ENCODE measurements at regions not wholly inside any gene's neighbourhood (a gene's known extent, or its start where the extent isn't known, plus 50 kb on each side); places are given as distances from the start of the nearest gene placed in this dataset.

DNA sequence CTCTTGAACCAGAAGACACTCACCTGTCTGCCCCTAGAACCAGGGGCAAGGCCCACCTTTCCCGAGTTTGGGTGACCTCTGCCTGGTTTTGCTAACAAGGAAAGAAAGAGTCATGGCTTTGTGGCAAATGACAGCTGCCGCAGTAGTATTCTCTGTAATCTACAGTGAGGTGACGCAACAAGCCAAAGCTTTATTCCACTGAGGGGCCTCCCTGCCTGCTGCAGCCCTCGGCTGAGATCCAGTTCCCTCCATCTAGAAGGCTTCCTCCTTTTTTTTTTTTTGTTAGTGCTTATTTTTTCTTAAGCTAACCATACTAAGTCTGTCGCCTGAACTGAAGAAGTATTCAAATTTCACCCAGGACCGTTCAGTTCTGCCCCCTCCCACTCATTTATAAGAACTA lies 142.3 kb upstream of the TMCC3 start:
- H3K4me1 Mint-ChIP-seq (ENCODE audit: low read depth): peaks cover 8% of the 10 kb centered on the region
- H3K27me3 Mint-ChIP-seq (ENCODE audit: low read depth): no peaks in the 10 kb centered on the region
- H3K36me3 Mint-ChIP-seq (ENCODE audit: insufficient read depth): no peaks in the 10 kb centered on the region
- DNase-seq (no peak), ATAC-seq (no peak)
- no peak overlapping the region for H3K4me3 Mint-ChIP-seq
- H3K9me3 Mint-ChIP-seq: no peaks in the 10 kb centered on the region

DNA sequence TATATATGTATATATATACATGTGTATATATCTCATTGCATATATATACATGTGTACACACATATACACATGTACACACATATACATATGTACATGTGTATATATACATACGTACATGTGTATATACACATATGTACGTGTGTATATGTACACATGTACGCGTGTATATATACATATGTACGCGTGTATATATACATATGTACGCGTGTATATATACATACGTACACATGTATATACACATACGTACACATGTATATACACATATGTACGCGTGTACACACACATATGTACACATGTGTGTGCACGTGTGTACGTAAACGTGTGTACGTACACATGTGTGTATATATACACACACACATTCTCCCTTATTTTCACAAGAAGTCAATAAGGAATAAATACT lies 141.6 kb upstream of the TMCC3 start:
- DNase-seq (no peak), ATAC-seq (no peak)
- Mint-ChIP-seq H3K4me3 (no peak overlapping the region), H3K4me1 (ENCODE audit: low read depth) (peaks cover 8% of the 10 kb centered on the region), H3K9me3 (no peaks in the 10 kb centered on the region), H3K27me3 (ENCODE audit: low read depth) (no peaks in the 10 kb centered on the region), H3K36me3 (ENCODE audit: insufficient read depth) (no peaks in the 10 kb centered on the region)

DNA sequence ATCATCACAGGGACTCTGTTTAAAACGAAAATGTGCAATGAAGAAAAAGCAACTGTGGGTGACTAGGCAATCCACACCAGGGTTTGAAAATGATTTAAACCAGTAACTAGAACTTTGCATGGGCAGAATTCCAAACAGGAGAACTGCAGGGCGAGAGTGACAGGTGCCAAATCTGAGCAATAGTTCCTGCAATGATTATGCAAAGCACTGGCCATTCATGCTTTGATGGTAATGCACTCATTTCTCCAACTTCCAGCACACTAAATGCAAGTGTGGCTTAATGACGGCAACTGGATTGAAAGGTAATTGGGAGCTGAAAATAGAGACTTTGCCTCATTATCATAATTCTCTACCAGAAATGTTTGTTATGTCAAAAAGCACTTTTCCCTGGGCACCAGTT lies 140.5 kb upstream of the TMCC3 start:
- Mint-ChIP-seq H3K4me3 (no peak overlapping the region), H3K4me1 (ENCODE audit: low read depth) (peaks cover 8% of the 10 kb centered on the region), H3K27me3 (ENCODE audit: low read depth) (no peaks in the 10 kb centered on the region), H3K36me3 (ENCODE audit: insufficient read depth) (no peaks in the 10 kb centered on the region), H3K9me3 (no peaks in the 10 kb centered on the region)
- ATAC-seq (no peak), DNase-seq (no peak)

DNA sequence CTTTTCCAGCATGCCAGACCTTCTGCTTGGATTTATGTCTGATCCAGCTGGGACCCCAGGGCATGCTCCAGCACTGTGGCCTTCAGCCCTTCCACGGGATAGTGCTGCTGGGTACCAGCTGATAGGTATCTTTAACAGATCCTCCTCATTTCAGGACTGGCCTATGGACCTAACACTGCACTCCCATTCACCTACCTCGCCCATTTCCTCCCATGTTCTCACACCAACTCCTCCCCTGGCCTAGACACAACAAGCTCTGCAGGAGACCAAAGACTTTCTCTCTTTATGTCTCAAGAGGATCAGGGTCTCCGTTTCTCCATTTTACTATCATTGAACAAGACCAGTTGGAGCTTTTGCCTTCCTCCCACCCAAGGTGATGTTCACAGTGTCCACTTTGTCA lies 140.0 kb upstream of the TMCC3 start:
- ATAC-seq (no peak), DNase-seq (no peak)
- Mint-ChIP-seq H3K4me3 (no peak overlapping the region), H3K4me1 (ENCODE audit: low read depth) (peaks cover 8% of the 10 kb centered on the region), H3K27me3 (ENCODE audit: low read depth) (no peaks in the 10 kb centered on the region), H3K36me3 (ENCODE audit: insufficient read depth) (no peaks in the 10 kb centered on the region), H3K9me3 (no peaks in the 10 kb centered on the region)

DNA sequence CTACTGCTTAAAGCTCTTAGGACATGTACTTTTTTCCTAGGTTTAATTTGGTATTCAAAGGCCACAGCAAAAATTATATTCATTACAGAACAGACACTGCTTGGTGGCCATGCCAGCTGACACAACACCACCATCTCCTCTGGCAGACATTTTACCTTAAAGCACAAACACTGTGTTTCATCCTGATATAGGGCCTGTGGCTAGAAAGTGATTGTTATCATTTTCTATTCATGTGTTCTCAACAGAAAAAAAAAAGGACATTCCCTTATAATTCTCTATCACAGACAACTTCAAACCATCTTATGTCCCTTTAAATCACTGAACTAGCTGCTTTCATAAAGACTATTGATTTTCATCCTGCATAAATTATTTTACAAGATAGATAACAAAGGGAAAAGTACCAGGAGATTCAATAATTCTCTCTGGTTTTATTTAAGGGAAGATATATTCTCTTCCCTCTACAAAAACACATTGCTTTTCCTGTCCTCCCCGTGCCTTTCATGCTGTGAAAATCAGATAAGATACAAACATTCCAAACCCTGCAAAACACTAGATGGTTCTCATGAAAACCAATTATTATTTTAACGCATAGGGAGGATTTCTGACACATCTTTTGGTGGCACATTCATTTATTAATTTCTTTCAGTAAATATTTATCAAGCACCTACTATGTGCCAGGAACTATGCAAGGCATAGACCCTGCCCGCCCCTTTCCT lies 139.3 kb upstream of the TMCC3 start:
- H3K4me3 Mint-ChIP-seq: no peak overlapping the region
- DNase-seq: no peak
- no peaks in the 10 kb centered on the region for H3K9me3 Mint-ChIP-seq
- H3K4me1 Mint-ChIP-seq (ENCODE audit: low read depth): peaks cover 2% of the 10 kb centered on the region
- H3K36me3 Mint-ChIP-seq (ENCODE audit: insufficient read depth): no peaks in the 10 kb centered on the region
- ATAC-seq: no peak
- H3K27me3 Mint-ChIP-seq (ENCODE audit: low read depth): no peaks in the 10 kb centered on the region

DNA sequence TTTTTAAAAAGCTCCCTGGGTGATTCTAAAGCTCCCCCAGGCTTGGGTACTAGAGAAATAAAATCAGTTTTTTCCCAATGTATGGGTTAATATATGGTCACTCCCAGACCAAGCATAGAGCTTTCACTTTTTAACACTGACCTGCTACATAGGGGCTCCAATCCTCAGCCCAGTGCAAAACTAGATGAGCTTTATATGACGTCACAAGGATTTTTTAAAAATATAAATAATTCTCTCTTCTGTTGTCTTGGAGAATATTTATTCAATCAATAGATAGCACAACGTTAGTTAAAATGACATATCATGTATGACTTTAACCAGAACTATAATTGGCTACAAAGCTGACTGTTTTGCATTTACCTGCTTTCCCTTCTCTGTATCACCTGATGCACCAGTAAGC lies 137.9 kb upstream of the TMCC3 start:
- no peak overlapping the region for H3K4me3 Mint-ChIP-seq
- no peak for DNase-seq
- ATAC-seq: no peak
- H3K9me3 Mint-ChIP-seq: no peaks in the 10 kb centered on the region
- H3K36me3 Mint-ChIP-seq (ENCODE audit: insufficient read depth): no peaks in the 10 kb centered on the region
- H3K27me3 Mint-ChIP-seq (ENCODE audit: low read depth): peaks cover 7% of the 10 kb centered on the region
- H3K4me1 Mint-ChIP-seq (ENCODE audit: low read depth): peaks cover 5% of the 10 kb centered on the region

DNA sequence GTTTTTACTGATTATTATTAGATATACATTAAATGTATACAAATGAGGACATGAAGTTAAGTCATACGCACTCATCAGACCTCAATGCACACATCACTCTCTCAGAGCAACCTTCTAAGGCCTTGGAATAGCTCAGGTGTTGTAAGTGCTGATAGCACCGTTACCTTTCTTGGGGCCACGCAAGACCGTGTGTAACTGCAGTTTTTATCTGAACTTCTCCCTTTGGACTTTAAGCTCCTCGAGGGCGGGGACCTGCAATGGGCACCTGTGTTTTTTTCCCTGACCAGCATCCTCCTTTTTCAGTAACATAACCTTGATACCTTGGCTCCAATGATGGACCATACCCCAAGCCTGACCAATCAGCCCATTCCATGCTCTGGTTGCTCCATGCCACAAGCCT lies 136.5 kb upstream of the TMCC3 start:
- peaks cover 2% of the 10 kb centered on the region for H3K4me1 Mint-ChIP-seq (ENCODE audit: low read depth)
- no peak for ATAC-seq
- H3K4me3 Mint-ChIP-seq: no peak overlapping the region
- no peaks in the 10 kb centered on the region for H3K9me3 Mint-ChIP-seq
- H3K36me3 Mint-ChIP-seq (ENCODE audit: insufficient read depth): no peaks in the 10 kb centered on the region
- DNase-seq: no peak
- peaks cover 9% of the 10 kb centered on the region for H3K27me3 Mint-ChIP-seq (ENCODE audit: low read depth)

DNA sequence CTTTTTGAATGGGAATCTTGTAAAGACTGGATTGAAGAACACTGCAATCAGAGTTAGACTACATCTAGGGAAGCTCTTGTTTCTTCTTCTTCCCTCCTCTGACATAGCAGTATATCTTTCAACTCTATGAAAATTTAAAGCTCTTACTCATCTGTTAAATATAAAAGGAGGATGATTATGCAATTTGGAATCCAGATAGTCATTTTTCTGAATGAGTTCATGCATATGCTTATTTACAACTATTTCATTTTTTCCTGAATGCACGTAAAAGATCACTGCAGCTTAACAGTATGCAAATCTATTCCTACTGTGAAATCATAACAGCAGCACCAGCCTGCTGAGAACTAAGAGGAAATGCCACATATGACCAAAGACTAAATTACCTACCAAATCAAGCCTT lies 133.5 kb upstream of the TMCC3 start:
- DNase-seq: no peak
- H3K36me3 Mint-ChIP-seq (ENCODE audit: insufficient read depth): no peaks in the 10 kb centered on the region
- no peak overlapping the region for H3K4me3 Mint-ChIP-seq
- H3K4me1 Mint-ChIP-seq (ENCODE audit: low read depth): peaks cover 2% of the 10 kb centered on the region
- peaks cover 11% of the 10 kb centered on the region for H3K27me3 Mint-ChIP-seq (ENCODE audit: low read depth)
- H3K9me3 Mint-ChIP-seq: no peaks in the 10 kb centered on the region
- ATAC-seq: no peak

DNA sequence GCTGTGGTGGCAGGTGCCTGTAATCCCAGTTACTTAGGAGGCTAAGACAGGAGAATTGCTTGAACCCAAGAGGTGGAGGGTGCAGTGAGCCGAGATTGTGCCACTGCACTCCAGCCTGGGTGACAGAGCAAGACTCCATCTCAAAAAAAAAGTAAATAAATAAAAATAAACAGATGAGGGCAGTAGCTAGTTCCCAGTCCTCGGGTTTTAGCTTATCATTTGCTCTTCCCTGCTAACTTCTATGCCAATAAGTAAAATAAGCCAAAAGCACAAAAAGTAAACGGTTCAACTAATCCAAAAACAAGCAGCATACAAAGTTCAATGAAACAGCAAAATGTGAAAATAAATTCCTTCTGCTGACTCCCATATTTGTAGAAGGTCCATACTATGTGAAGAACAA lies 133.0 kb upstream of the TMCC3 start:
- no peaks in the 10 kb centered on the region for H3K9me3 Mint-ChIP-seq
- ATAC-seq: no peak
- H3K4me1 Mint-ChIP-seq (ENCODE audit: low read depth): peaks cover 2% of the 10 kb centered on the region
- no peak for DNase-seq
- H3K27me3 Mint-ChIP-seq (ENCODE audit: low read depth): peaks cover 11% of the 10 kb centered on the region
- no peaks in the 10 kb centered on the region for H3K36me3 Mint-ChIP-seq (ENCODE audit: insufficient read depth)
- H3K4me3 Mint-ChIP-seq: no peak overlapping the region

DNA sequence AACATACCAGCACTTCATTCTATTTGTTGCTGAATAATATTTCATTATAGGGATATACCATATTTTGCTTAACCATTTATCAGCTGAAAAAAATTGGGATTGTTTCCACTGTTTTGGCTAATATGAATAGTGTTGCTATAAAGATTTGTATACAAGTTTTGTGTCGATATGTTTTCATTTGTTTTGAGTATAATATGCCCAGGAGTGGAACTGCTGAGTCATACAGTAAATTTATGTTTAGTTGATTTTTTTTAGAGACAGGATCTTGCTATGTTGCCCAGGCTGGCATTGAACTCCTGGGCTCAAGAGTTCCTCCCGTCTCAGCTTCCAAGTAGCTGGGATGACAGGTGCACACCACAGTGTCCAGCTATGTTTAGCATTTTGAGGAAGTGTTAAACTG lies 131.5 kb upstream of the TMCC3 start:
- H3K4me3 Mint-ChIP-seq: no peak overlapping the region
- peaks cover 2% of the 10 kb centered on the region for H3K4me1 Mint-ChIP-seq (ENCODE audit: low read depth)
- DNase-seq: no peak
- H3K9me3 Mint-ChIP-seq: no peaks in the 10 kb centered on the region
- H3K36me3 Mint-ChIP-seq (ENCODE audit: insufficient read depth): no peaks in the 10 kb centered on the region
- ATAC-seq: no peak
- H3K27me3 Mint-ChIP-seq (ENCODE audit: low read depth): peaks cover 17% of the 10 kb centered on the region

DNA sequence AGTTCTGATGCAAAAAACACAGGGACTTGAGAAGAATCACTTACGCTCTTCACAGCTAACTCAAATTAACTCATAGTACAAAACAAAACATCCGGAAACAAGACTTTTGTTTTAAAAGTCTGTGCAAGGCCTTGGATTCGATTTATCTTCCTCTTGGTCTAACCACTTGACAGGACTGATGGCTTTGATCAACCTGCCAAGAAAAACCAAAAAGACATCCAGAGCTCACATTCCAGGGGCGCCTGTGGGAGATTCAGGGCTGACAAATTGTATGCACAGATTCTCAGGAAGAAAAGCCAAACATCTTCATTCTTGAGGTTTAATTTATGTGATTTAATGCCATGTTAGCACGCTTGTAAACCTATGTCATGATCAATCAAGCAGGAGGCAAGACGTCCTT lies 129.1 kb upstream of the TMCC3 start:
- H3K4me3 Mint-ChIP-seq: no peak overlapping the region
- no peak for ATAC-seq
- H3K36me3 Mint-ChIP-seq (ENCODE audit: insufficient read depth): no peaks in the 10 kb centered on the region
- peaks cover 2% of the 10 kb centered on the region for H3K4me1 Mint-ChIP-seq (ENCODE audit: low read depth)
- DNase-seq: no peak
- H3K27me3 Mint-ChIP-seq (ENCODE audit: low read depth): peaks cover 22% of the 10 kb centered on the region
- H3K9me3 Mint-ChIP-seq: no peaks in the 10 kb centered on the region

DNA sequence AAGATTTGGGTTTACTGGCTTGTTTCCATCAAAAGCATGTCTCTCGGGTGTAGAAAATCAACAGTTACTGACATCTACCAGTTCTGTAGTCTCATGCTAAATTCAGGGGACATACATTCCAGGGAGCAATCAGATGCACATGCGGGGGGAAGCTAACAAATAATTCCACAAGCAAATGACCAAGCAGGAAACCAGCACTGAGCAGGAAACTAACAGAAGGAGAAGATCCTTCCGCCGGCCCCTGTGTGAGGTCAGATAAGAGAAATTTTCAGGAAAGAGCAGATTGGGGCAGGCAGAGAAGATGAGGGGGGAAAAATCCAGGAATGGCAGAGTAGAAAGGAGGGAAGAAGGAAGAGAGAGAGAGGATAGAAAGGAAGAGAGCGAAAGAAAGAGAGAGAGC lies 127.6 kb upstream of the TMCC3 start:
- H3K36me3 Mint-ChIP-seq (ENCODE audit: insufficient read depth): no peaks in the 10 kb centered on the region
- no peak overlapping the region for H3K4me3 Mint-ChIP-seq
- DNase-seq: no peak

DNA sequence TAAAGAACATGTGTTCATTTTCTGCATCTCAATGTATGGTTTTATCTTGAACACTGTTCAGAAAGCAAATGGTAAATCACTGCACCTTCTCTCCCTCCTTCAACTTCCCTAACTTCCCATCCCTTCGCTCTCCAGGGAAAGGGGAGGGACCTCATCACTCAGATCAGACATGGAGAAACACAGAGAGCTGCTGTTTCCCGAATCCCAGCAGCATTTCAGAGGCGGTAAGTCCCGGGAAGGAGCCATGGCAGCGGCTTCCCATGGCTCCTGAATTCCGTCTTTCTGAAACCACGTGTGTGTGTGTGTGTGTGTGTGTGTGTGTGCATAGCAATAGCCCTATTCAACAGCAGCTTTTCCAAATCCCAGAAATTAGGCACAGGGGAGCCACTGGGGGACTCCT lies 125.4 kb upstream of the TMCC3 start:
- DNase-seq (no peak), ATAC-seq (no peak)
- no peaks in the 10 kb centered on the region for H3K36me3 Mint-ChIP-seq (ENCODE audit: insufficient read depth)
- H3K4me1 Mint-ChIP-seq (ENCODE audit: low read depth): no peaks in the 10 kb centered on the region
- no peaks in the 10 kb centered on the region for H3K9me3 Mint-ChIP-seq
- H3K4me3 Mint-ChIP-seq: no peak overlapping the region
- peaks cover 20% of the 10 kb centered on the region for H3K27me3 Mint-ChIP-seq (ENCODE audit: low read depth)

More for the DNA sequence above, 127.6 kb upstream of the TMCC3 start:
- peaks cover 15% of the 10 kb centered on the region for H3K27me3 Mint-ChIP-seq (ENCODE audit: low read depth)
- no peaks in the 10 kb centered on the region for H3K4me1 Mint-ChIP-seq (ENCODE audit: low read depth)
- no peak for ATAC-seq
- H3K9me3 Mint-ChIP-seq: no peaks in the 10 kb centered on the region

- Mint-ChIP-seq H3K4me3 (no peak overlapping the region), H3K27me3 (ENCODE audit: low read depth) (peaks cover 22% of the 10 kb centered on the region), H3K36me3 (ENCODE audit: insufficient read depth) (no peaks in the 10 kb centered on the region), H3K4me1 (ENCODE audit: low read depth) (no peaks in the 10 kb centered on the region), H3K9me3 (no peaks in the 10 kb centered on the region)
- ATAC-seq: no peak
- no peak for DNase-seq
These were observed 121.4 kb upstream of the TMCC3 start for GRCh38 chr12:94771741-94772140.

- no peak for DNase-seq
- Mint-ChIP-seq H3K9me3 (no peaks in the 10 kb centered on the region), H3K4me3 (no peak overlapping the region), H3K36me3 (ENCODE audit: insufficient read depth) (no peaks in the 10 kb centered on the region), H3K27me3 (ENCODE audit: low read depth) (peaks cover 22% of the 10 kb centered on the region), H3K4me1 (ENCODE audit: low read depth) (no peaks in the 10 kb centered on the region)
- no peak for ATAC-seq
These were observed 120.8 kb upstream of the TMCC3 start for GRCh38 chr12:94771199-94771598.

DNA sequence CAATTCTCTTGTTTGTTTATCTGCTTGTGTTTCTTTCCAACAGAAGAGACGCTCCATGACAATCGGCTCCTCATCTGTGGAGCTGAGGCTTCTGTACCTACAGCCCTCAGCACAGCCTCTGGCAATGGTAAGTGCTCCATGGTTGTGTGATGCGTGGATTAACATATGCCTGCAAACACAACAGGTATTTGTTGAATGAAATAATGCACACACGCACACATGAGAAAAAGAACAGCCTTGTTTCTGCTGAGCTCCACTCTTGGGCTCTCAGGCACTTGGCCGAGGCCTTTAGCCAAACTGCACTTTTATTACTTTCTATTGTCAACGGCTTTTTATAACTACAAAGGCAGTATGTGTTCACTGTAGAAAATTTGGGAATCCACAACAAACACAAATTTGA lies 120.4 kb upstream of the TMCC3 start:
- no peaks in the 10 kb centered on the region for H3K9me3 Mint-ChIP-seq
- H3K4me3 Mint-ChIP-seq: no peak overlapping the region
- ATAC-seq (no peak), DNase-seq (no peak)
- H3K27me3 Mint-ChIP-seq (ENCODE audit: low read depth): peaks cover 22% of the 10 kb centered on the region
- no peaks in the 10 kb centered on the region for H3K4me1 Mint-ChIP-seq (ENCODE audit: low read depth)
- H3K36me3 Mint-ChIP-seq (ENCODE audit: insufficient read depth): no peaks in the 10 kb centered on the region

Measured in activated T-cell treated with anti-CD3 and anti-CD28 coated beads, Interleukin-2, amount 50 U/mL, for 4 hours (primary cell).